WTC11 (cell line): ENCODE measurements at regions not wholly inside any gene's neighbourhood (a gene's known extent, or its start where the extent isn't known, plus 50 kb on each side); places are given as distances from the start of the nearest gene placed in this dataset.

Source experiments
- ATAC-seq: fragments of 200-7000 bp; cut with Tn5 transposase; 2 replicates; pipeline ENCODE4 v1.10.0; 2021; ENCODE audit warnings: mild to moderate bottlenecking, moderate library complexity
- CTCF ChIA-PET: fragments of 300-600 bp; sonication (Branson Sonifier 250); formaldehyde crosslinking; loops from one replicate; lab custom pipeline; 2021; ENCODE audit warnings: antibody characterized with exemption; lab: Charles Lee
- POLR2A ChIA-PET: fragments of 350-600 bp; sonication (Branson Sonifier 250); formaldehyde crosslinking; loops from one replicate; lab custom pipeline; 2021; ENCODE audit warnings: antibody characterized with exemption; lab: Charles Lee
- DNase-seq: peaks from one replicate; pipeline ENCODE4 v3.0.0; 2021; ENCODE audit warnings: low spot score
- H3K27ac Mint-ChIP-seq: 2 replicates; pipeline ENCODE4 v1.8.0; 2021; ENCODE audit warnings: mixed read lengths
- H3K27me3 Mint-ChIP-seq: 2 replicates; pipeline ENCODE4 v1.8.0; 2021; ENCODE audit warnings: low read depth, mild to moderate bottlenecking, moderate library complexity, mixed read lengths
- H3K36me3 Mint-ChIP-seq: 2 replicates; pipeline ENCODE4 v1.8.0; 2021; ENCODE audit warnings: mixed read lengths
- H3K4me1 Mint-ChIP-seq: 2 replicates; pipeline ENCODE4 v1.8.0; 2022; ENCODE audit warnings: mixed read lengths
- H3K4me3 Mint-ChIP-seq: 2 replicates; pipeline ENCODE4 v1.8.0; 2021; ENCODE audit warnings: mild to moderate bottlenecking, moderate library complexity, mixed read lengths
- H3K9me3 Mint-ChIP-seq: 2 replicates; pipeline ENCODE4 v1.8.0; 2021; ENCODE audit warnings: mixed read lengths
- ATF1 ChIP-seq: sonication (generic); formaldehyde crosslinking; IDR thresholded peaks from 2 replicates; pipeline ENCODE4 v1.8.1; 2023; ENCODE audit warnings: mild to moderate bottlenecking, moderate library complexity, missing genetic modification reagents
- EMX1 ChIP-seq: fragments of 250-450 bp; sonication (Bioruptor Pico); IDR thresholded peaks from 2 replicates; pipeline ENCODE4 v1.8.0; 2021; ENCODE audit warnings: mild to moderate bottlenecking
- ESRRA ChIP-seq: sonication (generic); formaldehyde crosslinking; IDR thresholded peaks from 2 replicates; pipeline ENCODE4 v1.8.1; 2022; ENCODE audit warnings: mild to moderate bottlenecking, missing genetic modification reagents, borderline replicate concordance
- ETV6 ChIP-seq: sonication (generic); formaldehyde crosslinking; IDR thresholded peaks from 2 replicates; pipeline ENCODE4 v1.8.1; 2022; ENCODE audit warnings: mild to moderate bottlenecking, missing genetic modification reagents
- FOXK1 ChIP-seq: sonication (generic); formaldehyde crosslinking; IDR thresholded peaks from 2 replicates; pipeline ENCODE4 v1.8.0; 2022; ENCODE audit warnings: mild to moderate bottlenecking, moderate library complexity, missing genetic modification reagents
- GABPB1 ChIP-seq: sonication (generic); formaldehyde crosslinking; IDR thresholded peaks from 2 replicates; pipeline ENCODE4 v1.8.1; 2023; ENCODE audit warnings: mild to moderate bottlenecking, missing genetic modification reagents
- GRHL2 ChIP-seq: fragments of 250-450 bp; sonication (Bioruptor Pico); IDR thresholded peaks from 2 replicates; pipeline ENCODE4 v1.8.0; 2022; ENCODE audit warnings: mild to moderate bottlenecking, moderate library complexity; ENCODE audit not compliant: insufficient replicate concordance, severe bottlenecking
- HMGA2 ChIP-seq: fragments of 250-450 bp; sonication (Bioruptor Pico); IDR thresholded peaks from 2 replicates; pipeline ENCODE4 v1.4.0; 2021; ENCODE audit warnings: mild to moderate bottlenecking, moderate library complexity
- NFATC4 ChIP-seq: fragments of 250-450 bp; sonication (Bioruptor Pico); IDR thresholded peaks from 2 replicates; pipeline ENCODE4 v1.9.0; 2021; ENCODE audit warnings: mild to moderate bottlenecking
- NFE2L1 ChIP-seq: sonication (generic); formaldehyde crosslinking; IDR thresholded peaks from 2 replicates; pipeline ENCODE4 v1.8.1; 2023; ENCODE audit warnings: missing genetic modification reagents
- OVOL2 ChIP-seq: fragments of 250-450 bp; sonication (Bioruptor Pico); IDR thresholded peaks from 2 replicates; pipeline ENCODE4 v1.9.0; 2021; ENCODE audit warnings: mild to moderate bottlenecking, borderline replicate concordance
- SOX15 ChIP-seq: fragments of 250-450 bp; sonication (Bioruptor Pico); IDR thresholded peaks from 2 replicates; pipeline ENCODE4 v1.9.0; 2021; ENCODE audit warnings: mild to moderate bottlenecking
- TCF7 ChIP-seq: sonication (generic); formaldehyde crosslinking; IDR thresholded peaks from 2 replicates; pipeline ENCODE4 v1.8.0; 2022; ENCODE audit warnings: mild to moderate bottlenecking, low read depth, missing genetic modification reagents, moderate library complexity
- ZNF396 ChIP-seq: fragments of 250-450 bp; sonication (Bioruptor Pico); IDR thresholded peaks from 2 replicates; pipeline ENCODE4 v1.8.0; 2021; ENCODE audit warnings: mild to moderate bottlenecking, moderate library complexity, borderline replicate concordance
- TF ChIP-seq, protein P1 (sequence below): sonication (generic); formaldehyde crosslinking; IDR thresholded peaks from 2 replicates; pipeline ENCODE4 v1.8.1; 2023; ENCODE audit warnings: mild to moderate bottlenecking, missing genetic modification reagents, borderline replicate concordance
- TF ChIP-seq, protein P2 (sequence below): sonication (generic); formaldehyde crosslinking; IDR thresholded peaks from 2 replicates; pipeline ENCODE4 v1.8.1; 2022; ENCODE audit warnings: low read depth, missing genetic modification reagents, borderline replicate concordance
- TF ChIP-seq, protein P3 (sequence below): sonication (generic); formaldehyde crosslinking; IDR thresholded peaks from 2 replicates; pipeline ENCODE4 v1.8.1; 2022; ENCODE audit warnings: mild to moderate bottlenecking, moderate library complexity, missing genetic modification reagents
- TF ChIP-seq, protein P4 (sequence below): sonication (generic); formaldehyde crosslinking; conservative IDR thresholded peaks from 2 replicates; pipeline ENCODE4 v1.8.1; 2022; ENCODE audit warnings: mild to moderate bottlenecking, missing genetic modification reagents
- TF ChIP-seq, protein P5 (sequence below): sonication (generic); formaldehyde crosslinking; IDR thresholded peaks from 2 replicates; pipeline ENCODE4 v1.8.1; 2023; ENCODE audit warnings: mild to moderate bottlenecking, missing genetic modification reagents

DNA sequence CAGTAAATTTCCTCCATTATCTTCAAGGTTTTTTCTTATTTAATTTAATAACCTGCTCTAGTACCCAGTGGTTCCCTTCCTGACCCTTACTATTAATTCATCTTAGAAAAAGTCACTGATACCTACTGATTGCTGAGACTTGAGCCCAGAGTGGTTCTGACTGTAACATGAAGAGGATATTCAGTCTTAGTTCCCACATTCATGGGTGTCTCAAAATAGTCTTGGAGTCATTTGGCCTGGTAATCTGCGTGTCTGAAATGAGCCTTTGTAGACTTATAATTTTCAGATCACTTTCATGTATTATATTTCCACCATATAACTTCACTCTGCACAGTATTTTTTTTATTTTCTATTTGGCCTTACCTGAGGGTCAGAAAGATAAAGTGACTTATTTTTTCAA, 732.0 kb upstream of the KIF2B start:
- TF ChIP-seq SOX15 (CRISPR knock-in tag) (no peak), FOXK1 (CRISPR knock-in tag) (no peak), ETV6 (no peak), NFE2L1 (CRISPR knock-in tag) (no peak), GABPB1 (CRISPR knock-in tag) (no peak), ESRRA (CRISPR knock-in tag) (no peak), HMGA2 (no peak), ZNF396 (CRISPR knock-in tag) (no peak), EMX1 (no peak), OVOL2 (CRISPR knock-in tag) (no peak), GRHL2 (CRISPR knock-in tag) (no peak), ATF1 (CRISPR knock-in tag) (no peak)
- TF ChIP-seq, protein P1, sequence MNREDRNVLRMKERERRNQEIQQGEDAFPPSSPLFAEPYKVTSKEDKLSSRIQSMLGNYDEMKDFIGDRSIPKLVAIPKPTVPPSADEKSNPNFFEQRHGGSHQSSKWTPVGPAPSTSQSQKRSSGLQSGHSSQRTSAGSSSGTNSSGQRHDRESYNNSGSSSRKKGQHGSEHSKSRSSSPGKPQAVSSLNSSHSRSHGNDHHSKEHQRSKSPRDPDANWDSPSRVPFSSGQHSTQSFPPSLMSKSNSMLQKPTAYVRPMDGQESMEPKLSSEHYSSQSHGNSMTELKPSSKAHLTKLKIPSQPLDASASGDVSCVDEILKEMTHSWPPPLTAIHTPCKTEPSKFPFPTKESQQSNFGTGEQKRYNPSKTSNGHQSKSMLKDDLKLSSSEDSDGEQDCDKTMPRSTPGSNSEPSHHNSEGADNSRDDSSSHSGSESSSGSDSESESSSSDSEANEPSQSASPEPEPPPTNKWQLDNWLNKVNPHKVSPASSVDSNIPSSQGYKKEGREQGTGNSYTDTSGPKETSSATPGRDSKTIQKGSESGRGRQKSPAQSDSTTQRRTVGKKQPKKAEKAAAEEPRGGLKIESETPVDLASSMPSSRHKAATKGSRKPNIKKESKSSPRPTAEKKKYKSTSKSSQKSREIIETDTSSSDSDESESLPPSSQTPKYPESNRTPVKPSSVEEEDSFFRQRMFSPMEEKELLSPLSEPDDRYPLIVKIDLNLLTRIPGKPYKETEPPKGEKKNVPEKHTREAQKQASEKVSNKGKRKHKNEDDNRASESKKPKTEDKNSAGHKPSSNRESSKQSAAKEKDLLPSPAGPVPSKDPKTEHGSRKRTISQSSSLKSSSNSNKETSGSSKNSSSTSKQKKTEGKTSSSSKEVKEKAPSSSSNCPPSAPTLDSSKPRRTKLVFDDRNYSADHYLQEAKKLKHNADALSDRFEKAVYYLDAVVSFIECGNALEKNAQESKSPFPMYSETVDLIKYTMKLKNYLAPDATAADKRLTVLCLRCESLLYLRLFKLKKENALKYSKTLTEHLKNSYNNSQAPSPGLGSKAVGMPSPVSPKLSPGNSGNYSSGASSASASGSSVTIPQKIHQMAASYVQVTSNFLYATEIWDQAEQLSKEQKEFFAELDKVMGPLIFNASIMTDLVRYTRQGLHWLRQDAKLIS (CRISPR knock-in tag): no peak
- TF ChIP-seq, protein P2, sequence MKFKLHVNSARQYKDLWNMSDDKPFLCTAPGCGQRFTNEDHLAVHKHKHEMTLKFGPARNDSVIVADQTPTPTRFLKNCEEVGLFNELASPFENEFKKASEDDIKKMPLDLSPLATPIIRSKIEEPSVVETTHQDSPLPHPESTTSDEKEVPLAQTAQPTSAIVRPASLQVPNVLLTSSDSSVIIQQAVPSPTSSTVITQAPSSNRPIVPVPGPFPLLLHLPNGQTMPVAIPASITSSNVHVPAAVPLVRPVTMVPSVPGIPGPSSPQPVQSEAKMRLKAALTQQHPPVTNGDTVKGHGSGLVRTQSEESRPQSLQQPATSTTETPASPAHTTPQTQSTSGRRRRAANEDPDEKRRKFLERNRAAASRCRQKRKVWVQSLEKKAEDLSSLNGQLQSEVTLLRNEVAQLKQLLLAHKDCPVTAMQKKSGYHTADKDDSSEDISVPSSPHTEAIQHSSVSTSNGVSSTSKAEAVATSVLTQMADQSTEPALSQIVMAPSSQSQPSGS (CRISPR knock-in tag): no peak
- TF ChIP-seq, protein P3, sequence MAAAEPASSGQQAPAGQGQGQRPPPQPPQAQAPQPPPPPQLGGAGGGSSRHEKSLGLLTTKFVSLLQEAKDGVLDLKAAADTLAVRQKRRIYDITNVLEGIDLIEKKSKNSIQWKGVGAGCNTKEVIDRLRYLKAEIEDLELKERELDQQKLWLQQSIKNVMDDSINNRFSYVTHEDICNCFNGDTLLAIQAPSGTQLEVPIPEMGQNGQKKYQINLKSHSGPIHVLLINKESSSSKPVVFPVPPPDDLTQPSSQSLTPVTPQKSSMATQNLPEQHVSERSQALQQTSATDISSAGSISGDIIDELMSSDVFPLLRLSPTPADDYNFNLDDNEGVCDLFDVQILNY (CRISPR knock-in tag): no peak
- TF ChIP-seq, all 79 proteins: peak for 0
- Mint-ChIP-seq H3K27ac (no peak overlapping the region), H3K9me3 (peaks cover 53% of the 10 kb centered on the region), H3K27me3 (no peaks in the 10 kb centered on the region; the same call in 1 of the 2 replicates), H3K36me3 (peaks cover 20% of the 10 kb centered on the region), H3K4me3 (no peak overlapping the region), H3K4me1 (no peaks in the 10 kb centered on the region)
- POLR2A ChIA-PET: no interaction called here
- CTCF ChIA-PET: no interaction called here
- ATAC-seq (no peak), DNase-seq (no peak)

DNA sequence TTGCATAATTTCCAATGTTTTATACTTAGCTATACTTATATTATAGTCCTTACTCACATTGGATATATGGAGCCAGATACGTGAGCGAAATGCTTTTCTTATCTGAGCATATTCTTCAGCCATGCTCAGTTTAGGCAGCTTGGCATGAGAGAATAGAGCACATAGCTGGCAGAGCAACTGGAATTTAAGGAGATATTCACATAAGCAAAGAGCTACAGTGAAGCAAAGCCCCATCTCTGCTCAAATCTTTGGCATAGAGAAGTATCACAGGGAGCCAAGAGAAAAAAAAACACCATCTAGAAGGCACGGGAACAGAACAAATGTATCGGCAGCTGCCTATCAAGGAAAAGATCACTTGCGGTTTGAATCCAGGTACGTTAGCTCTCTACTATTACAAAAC, 734.2 kb upstream of the KIF2B start:
- H3K9me3 Mint-ChIP-seq: peaks cover 49% of the 10 kb centered on the region
- TF ChIP-seq NFATC4 (no peak), ZNF396 (CRISPR knock-in tag) (no peak), ATF1 (CRISPR knock-in tag) (no peak), TCF7 (no peak)
- TF ChIP-seq, protein P4, sequence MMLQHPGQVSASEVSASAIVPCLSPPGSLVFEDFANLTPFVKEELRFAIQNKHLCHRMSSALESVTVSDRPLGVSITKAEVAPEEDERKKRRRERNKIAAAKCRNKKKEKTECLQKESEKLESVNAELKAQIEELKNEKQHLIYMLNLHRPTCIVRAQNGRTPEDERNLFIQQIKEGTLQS: no peak
- TF ChIP-seq, protein P5, sequence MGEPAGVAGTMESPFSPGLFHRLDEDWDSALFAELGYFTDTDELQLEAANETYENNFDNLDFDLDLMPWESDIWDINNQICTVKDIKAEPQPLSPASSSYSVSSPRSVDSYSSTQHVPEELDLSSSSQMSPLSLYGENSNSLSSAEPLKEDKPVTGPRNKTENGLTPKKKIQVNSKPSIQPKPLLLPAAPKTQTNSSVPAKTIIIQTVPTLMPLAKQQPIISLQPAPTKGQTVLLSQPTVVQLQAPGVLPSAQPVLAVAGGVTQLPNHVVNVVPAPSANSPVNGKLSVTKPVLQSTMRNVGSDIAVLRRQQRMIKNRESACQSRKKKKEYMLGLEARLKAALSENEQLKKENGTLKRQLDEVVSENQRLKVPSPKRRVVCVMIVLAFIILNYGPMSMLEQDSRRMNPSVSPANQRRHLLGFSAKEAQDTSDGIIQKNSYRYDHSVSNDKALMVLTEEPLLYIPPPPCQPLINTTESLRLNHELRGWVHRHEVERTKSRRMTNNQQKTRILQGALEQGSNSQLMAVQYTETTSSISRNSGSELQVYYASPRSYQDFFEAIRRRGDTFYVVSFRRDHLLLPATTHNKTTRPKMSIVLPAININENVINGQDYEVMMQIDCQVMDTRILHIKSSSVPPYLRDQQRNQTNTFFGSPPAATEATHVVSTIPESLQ (CRISPR knock-in tag): no peak
- TF ChIP-seq, all 79 proteins: peak for 0
- DNase-seq: no peak
- Mint-ChIP-seq H3K4me3 (no peak overlapping the region), H3K27me3 (no peaks in the 10 kb centered on the region; the same call in none of the 2 replicates), H3K4me1 (no peaks in the 10 kb centered on the region), H3K36me3 (peaks cover 19% of the 10 kb centered on the region), H3K27ac (no peak overlapping the region)
- ChIA-PET CTCF (interaction anchor here (0.9 kb wide), 1 partner anchor 98 kb away, joined by 3 read pairs; no protein-coding TSS in a partner anchor), POLR2A (no interaction called here)
- ATAC-seq: no peak
